ENCODE measurements at regions not wholly inside any gene's neighbourhood (a gene's known extent, or its start where the extent isn't known, plus 50 kb on each side); places are given as distances from the start of the nearest gene placed in this dataset.

GRCh38 chr5:39815711-39816110 is 390.9 kb upstream of the DAB2 start:
- H4K20me1 ChIP-seq (ENCODE audit: control insufficient read depth, insufficient read depth, insufficient read length) = no peaks in the 10 kb centered on the region
- no CpG with 5 or more reads among the region's 2 CpGs for WGBS (ENCODE audit: extremely low coverage, insufficient read length, low lambda C conversion rate)
- no peak overlapping the region for H2BK120ac ChIP-seq (ENCODE audit: low read depth, low read length, poor library complexity, severe bottlenecking)
- H3K4me1 Mint-ChIP-seq = peaks cover 0 to 3% of the 10 kb centered on the region in 2 experiments; a peak in 1 of 4 replicates
- no peaks in the 10 kb centered on the region for H3K79me1 ChIP-seq (ENCODE audit: insufficient read depth, low read depth, low read length, poor library complexity, severe bottlenecking)
- H3K27ac Mint-ChIP-seq = no peak overlapping the region
- H3K14ac ChIP-seq (ENCODE audit: insufficient read depth, low read length) = no peak overlapping the region
- no peak overlapping the region for H3K18ac ChIP-seq (ENCODE audit: insufficient read length, low read depth, low read length)
- no peak overlapping the region for H3K4ac ChIP-seq (ENCODE audit: low read depth, low read length)
- H3K27me3 Mint-ChIP-seq (ENCODE audit: low read depth) = no peaks in the 10 kb centered on the region
- H2BK12ac ChIP-seq (ENCODE audit: insufficient read length, low read depth, low read length) = no peak overlapping the region
- no peak overlapping the region for H3K4me2 ChIP-seq (ENCODE audit: insufficient read depth, insufficient read length, low read length)
- DNase-seq = no peak
- H2AK5ac ChIP-seq (ENCODE audit: insufficient read length, low read length) = no peak overlapping the region
- H3K23ac ChIP-seq (ENCODE audit: insufficient read length, low read depth, low read length) = no peak overlapping the region
- H4K5ac ChIP-seq (ENCODE audit: insufficient read length, low read depth, low read length) = no peak overlapping the region
- H3T11ph ChIP-seq (ENCODE audit: low read length) = no peak overlapping the region
- H2AFZ ChIP-seq (ENCODE audit: low read length) = no peak overlapping the region
- H4K91ac ChIP-seq (ENCODE audit: insufficient read length, low read depth, low read length) = no peak overlapping the region
- no peak overlapping the region for H3K4me3 Mint-ChIP-seq
- no peaks in the 10 kb centered on the region for H3K9me3 ChIP-seq (ENCODE audit: control insufficient read depth, low read depth, low read length)
- H2BK5ac ChIP-seq (ENCODE audit: insufficient read length, low read length) = no peak overlapping the region
- no peak overlapping the region for H2BK15ac ChIP-seq (ENCODE audit: low read depth, low read length)
- H3K27ac ChIP-seq (ENCODE audit: insufficient read length, low read depth, low read length) = no peak overlapping the region
- no peak overlapping the region for H3K56ac ChIP-seq (ENCODE audit: insufficient read length, low read depth, low read length)
- H3K27me3 ChIP-seq (ENCODE audit: insufficient read depth, low read length) = no peaks in the 10 kb centered on the region
- TF ChIP-seq, protein P1, sequence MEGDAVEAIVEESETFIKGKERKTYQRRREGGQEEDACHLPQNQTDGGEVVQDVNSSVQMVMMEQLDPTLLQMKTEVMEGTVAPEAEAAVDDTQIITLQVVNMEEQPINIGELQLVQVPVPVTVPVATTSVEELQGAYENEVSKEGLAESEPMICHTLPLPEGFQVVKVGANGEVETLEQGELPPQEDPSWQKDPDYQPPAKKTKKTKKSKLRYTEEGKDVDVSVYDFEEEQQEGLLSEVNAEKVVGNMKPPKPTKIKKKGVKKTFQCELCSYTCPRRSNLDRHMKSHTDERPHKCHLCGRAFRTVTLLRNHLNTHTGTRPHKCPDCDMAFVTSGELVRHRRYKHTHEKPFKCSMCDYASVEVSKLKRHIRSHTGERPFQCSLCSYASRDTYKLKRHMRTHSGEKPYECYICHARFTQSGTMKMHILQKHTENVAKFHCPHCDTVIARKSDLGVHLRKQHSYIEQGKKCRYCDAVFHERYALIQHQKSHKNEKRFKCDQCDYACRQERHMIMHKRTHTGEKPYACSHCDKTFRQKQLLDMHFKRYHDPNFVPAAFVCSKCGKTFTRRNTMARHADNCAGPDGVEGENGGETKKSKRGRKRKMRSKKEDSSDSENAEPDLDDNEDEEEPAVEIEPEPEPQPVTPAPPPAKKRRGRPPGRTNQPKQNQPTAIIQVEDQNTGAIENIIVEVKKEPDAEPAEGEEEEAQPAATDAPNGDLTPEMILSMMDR (conservative IDR thresholded peaks at IDR 0.05) = no peak
- no peaks in the 10 kb centered on the region for H3K4me1 ChIP-seq (ENCODE audit: insufficient read depth, low read length)
- no peak overlapping the region for H4K8ac ChIP-seq (replicated peaks; ENCODE audit: insufficient read length, low read depth, low read length)
- H2BK20ac ChIP-seq (ENCODE audit: low read depth, low read length, poor library complexity, severe bottlenecking) = no peak overlapping the region
- H3K36me3 Mint-ChIP-seq (ENCODE audit: insufficient read depth in 1 of 3, low read depth in 3 of 3) = no peaks in the 10 kb centered on the region
- H3K9ac ChIP-seq (ENCODE audit: extremely low read depth, insufficient read length, low read length) = no peak overlapping the region
- no peaks in the 10 kb centered on the region for H3K23me2 ChIP-seq (ENCODE audit: insufficient read length, low read depth, low read length, poor library complexity, severe bottlenecking)
- no peaks in the 10 kb centered on the region for H3K79me2 ChIP-seq (ENCODE audit: insufficient read depth, low read length)
- peaks cover 0 to 3% of the 10 kb centered on the region in 2 experiments; a peak in 1 of 5 replicates for H3K9me3 Mint-ChIP-seq

All from H9 (cell line).